OCI-LY3 (cell line): ENCODE measurements at regions not wholly inside any gene's neighbourhood (a gene's known extent, or its start where the extent isn't known, plus 50 kb on each side); places are given as distances from the start of the nearest gene placed in this dataset.

ENCODE experiments used
- H2AFZ ChIP-seq: fragments of 200-600, 300-600 bp; shearing (Covaris generic); 2 replicates; pipeline ENCODE4 v1.6.0; 2014; ENCODE audit warnings: antibody characterized with exemption, low read depth, low read length
- H3K27ac ChIP-seq: fragments of 200-600, 300-600 bp; sonication (generic); 2 replicates; pipeline ENCODE4 v1.5.1; 2014; ENCODE audit warnings: mild to moderate bottlenecking, low read length, moderate library complexity, mixed read lengths
- H3K27me3 ChIP-seq: fragments of 200-600, 300-600 bp; sonication (generic); 2 replicates; pipeline ENCODE4 v1.6.1; 2014; ENCODE audit warnings: low read depth, low read length, mixed read lengths
- H3K36me3 ChIP-seq: fragments of 200-600, 300-600 bp; sonication (generic); replicated peaks from 2 replicates; pipeline ENCODE3; 2014; ENCODE audit warnings: low read depth, low read length, mixed read lengths
- H3K4me1 ChIP-seq: fragments of 300-600, 200-600 bp; sonication (generic); 2 replicates; pipeline ENCODE4 v1.6.1; 2014; ENCODE audit warnings: low read length, mixed read lengths
- H3K4me2 ChIP-seq: fragments of 200-600, 300-600 bp; sonication (generic); 2 replicates; pipeline ENCODE4 v1.6.1; 2014; ENCODE audit warnings: low read length, mixed read lengths
- H3K4me3 ChIP-seq: fragments of 300-600, 200-600 bp; sonication (generic); 2 replicates; pipeline ENCODE4 v1.5.1; 2014; ENCODE audit warnings: antibody characterized with exemption, mild to moderate bottlenecking, low read length, moderate library complexity
- H3K79me2 ChIP-seq: fragments of 300-600, 200-600 bp; shearing (Covaris generic); 2 replicates; pipeline ENCODE4 v1.6.1; 2014; ENCODE audit warnings: mild to moderate bottlenecking, low read length, mixed read lengths
- H3K9ac ChIP-seq: fragments of 300-600, 200-600 bp; shearing (Covaris generic); 2 replicates; pipeline ENCODE4 v1.6.0; 2014; ENCODE audit warnings: mild to moderate bottlenecking, low read length, moderate library complexity
- H3K9me3 ChIP-seq: fragments of 200-600, 300-600 bp; shearing (Covaris generic); 2 replicates; pipeline ENCODE4 v1.6.1; 2014; ENCODE audit warnings: low read length, mixed read lengths; ENCODE audit not compliant: insufficient read depth
- H4K20me1 ChIP-seq: fragments of 200-600, 300-600 bp; sonication (generic); 2 replicates; pipeline ENCODE4 v1.6.1; 2016; ENCODE audit warnings: low read length, mixed read lengths; ENCODE audit not compliant: insufficient read depth
- EZH2phosphoT487 ChIP-seq: fragments of 200-600 bp; shearing (Covaris generic); IDR thresholded peaks from 2 replicates; pipeline ENCODE4 v1.6.1; 2018; ENCODE audit warnings: antibody characterized with exemption, mixed run types, low read depth
- TF ChIP-seq, protein P1 (sequence below): fragments of 200-600, 300-600 bp; sonication (generic); IDR thresholded peaks from 2 replicates; pipeline ENCODE4 v1.5.1; 2014; ENCODE audit warnings: antibody characterized with exemption, low read length, low read depth

DNA sequence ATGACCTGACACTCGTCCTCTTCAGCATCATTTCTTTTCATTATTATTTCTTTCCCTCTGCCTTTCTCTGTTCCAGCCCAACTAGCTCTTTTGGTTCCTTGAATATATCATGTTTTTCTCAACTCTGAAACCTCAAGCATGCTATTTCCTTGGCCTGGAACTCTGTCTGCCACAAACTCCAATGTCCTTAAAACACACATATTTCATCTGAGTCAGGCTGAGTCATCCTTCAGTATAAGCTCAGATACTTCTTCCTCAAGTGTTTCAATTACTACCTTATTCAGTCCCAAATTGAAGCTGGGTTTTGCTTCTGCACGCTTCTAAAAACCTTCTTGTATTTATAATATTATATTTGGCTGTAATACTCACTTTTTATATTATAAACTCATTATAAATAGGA lies 424.2 kb downstream of the PDGFC start:
- no peaks in the 10 kb centered on the region for H3K79me2 ChIP-seq
- H3K36me3 ChIP-seq: no peaks in the 10 kb centered on the region
- H3K4me1 ChIP-seq: no peaks in the 10 kb centered on the region
- H3K9ac ChIP-seq: no peak overlapping the region
- no peaks in the 10 kb centered on the region for H3K9me3 ChIP-seq
- H3K27ac ChIP-seq: no peak overlapping the region
- no peaks in the 10 kb centered on the region for H4K20me1 ChIP-seq
- H3K4me2 ChIP-seq: no peak overlapping the region
- no peaks in the 10 kb centered on the region for H3K27me3 ChIP-seq
- no peak overlapping the region for H3K4me3 ChIP-seq
- no peak for TF ChIP-seq EZH2phosphoT487
- TF ChIP-seq, protein P1, sequence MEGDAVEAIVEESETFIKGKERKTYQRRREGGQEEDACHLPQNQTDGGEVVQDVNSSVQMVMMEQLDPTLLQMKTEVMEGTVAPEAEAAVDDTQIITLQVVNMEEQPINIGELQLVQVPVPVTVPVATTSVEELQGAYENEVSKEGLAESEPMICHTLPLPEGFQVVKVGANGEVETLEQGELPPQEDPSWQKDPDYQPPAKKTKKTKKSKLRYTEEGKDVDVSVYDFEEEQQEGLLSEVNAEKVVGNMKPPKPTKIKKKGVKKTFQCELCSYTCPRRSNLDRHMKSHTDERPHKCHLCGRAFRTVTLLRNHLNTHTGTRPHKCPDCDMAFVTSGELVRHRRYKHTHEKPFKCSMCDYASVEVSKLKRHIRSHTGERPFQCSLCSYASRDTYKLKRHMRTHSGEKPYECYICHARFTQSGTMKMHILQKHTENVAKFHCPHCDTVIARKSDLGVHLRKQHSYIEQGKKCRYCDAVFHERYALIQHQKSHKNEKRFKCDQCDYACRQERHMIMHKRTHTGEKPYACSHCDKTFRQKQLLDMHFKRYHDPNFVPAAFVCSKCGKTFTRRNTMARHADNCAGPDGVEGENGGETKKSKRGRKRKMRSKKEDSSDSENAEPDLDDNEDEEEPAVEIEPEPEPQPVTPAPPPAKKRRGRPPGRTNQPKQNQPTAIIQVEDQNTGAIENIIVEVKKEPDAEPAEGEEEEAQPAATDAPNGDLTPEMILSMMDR: no peak
- no peak overlapping the region for H2AFZ ChIP-seq

DNA sequence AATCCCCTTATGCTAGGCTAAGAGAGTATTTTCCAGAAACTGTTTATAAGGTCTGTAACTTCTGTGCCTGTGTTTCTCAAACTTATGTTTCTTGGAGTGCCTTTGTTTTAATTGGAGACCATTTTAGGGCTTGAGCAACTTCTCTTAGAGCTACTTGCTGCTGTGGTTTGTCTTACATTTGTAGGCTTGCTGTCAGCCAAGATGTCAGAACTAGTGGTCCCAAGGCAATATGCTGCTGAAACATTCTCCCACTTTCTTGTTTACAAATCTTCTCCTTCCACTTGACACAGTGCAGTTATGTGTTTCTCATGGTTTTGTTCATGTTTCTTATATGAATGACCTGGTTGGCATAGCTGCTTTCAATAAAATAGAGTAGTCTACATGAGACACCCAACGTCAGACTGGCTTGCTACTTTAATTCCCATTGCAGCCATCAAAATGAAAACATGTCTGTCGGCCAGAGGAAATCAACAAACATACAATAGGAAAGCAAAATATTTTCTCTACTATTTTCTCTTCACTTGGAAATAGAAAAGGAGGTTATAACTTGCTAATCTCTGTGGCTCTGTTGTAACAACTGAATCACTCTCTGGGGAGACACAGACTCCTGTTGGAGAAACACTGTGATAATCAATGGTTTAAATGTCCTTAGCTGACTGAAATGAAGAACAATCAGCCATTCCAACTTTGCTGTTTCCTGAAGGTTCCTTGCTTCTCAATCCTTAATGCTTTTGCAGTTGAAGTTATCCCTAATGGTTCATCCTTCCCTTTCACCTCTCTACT lies 426.4 kb downstream of the PDGFC start:
- H3K4me2 ChIP-seq: no peak overlapping the region
- H3K36me3 ChIP-seq: no peaks in the 10 kb centered on the region
- H3K9ac ChIP-seq: no peak overlapping the region
- H3K27me3 ChIP-seq: no peaks in the 10 kb centered on the region
- no peak overlapping the region for H3K27ac ChIP-seq
- no peaks in the 10 kb centered on the region for H4K20me1 ChIP-seq
- no peaks in the 10 kb centered on the region for H3K9me3 ChIP-seq
- H3K4me3 ChIP-seq: no peak overlapping the region
- TF ChIP-seq, protein P1: no peak
- no peak for TF ChIP-seq EZH2phosphoT487
- H3K4me1 ChIP-seq: no peaks in the 10 kb centered on the region
- H2AFZ ChIP-seq: no peak overlapping the region
- H3K79me2 ChIP-seq: no peaks in the 10 kb centered on the region

DNA sequence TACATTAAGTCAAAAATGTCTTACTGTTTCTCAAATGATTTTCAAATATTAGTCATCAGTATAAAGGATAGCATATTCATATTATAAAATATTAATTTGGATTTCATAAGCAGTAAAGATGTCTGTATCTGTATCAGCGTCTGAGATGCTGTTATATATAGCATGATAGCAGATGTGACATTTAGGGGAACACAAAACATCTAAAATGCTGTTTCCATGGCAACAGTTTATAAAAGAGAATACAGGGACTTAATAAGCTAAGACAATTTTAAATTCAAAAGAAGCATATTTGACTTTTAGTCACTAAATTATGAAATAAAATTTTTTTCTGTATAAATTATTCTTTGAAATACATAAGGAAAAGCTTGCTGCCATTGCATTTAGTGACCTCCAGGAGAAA lies 432.2 kb downstream of the PDGFC start:
- H2AFZ ChIP-seq: no peak overlapping the region
- no peaks in the 10 kb centered on the region for H3K9me3 ChIP-seq
- H3K9ac ChIP-seq: no peak overlapping the region

DNA sequence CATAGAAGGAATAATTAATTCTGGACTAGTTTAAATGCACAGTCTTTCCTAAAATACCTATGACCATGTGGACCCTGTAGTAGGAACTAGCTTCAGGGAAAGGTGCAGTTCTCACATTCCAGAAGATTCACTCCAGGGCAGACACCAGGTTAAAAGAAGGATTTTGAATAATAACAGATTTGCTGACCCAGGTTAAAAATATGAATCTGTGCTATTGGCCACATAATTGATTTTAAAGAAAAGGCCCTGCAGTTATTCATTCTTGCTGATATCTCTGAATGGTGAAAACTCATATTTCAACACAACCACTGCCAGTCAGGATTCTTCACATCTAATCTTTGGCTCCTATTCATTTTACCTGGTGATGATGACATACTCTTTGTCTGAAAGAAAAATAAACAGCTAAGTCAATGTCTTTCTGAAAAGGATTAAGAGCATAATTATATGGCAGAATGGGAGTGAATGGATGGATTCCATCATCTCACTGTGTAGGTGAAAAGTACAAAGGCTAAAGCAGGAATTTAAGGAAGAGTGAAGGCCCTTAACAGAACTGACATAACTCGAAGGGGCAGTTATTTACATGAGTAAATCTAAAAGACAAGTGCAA lies 432.8 kb downstream of the PDGFC start:
- no peak overlapping the region for H2AFZ ChIP-seq
- H3K27me3 ChIP-seq: no peaks in the 10 kb centered on the region
- no peak overlapping the region for H3K4me2 ChIP-seq
- no peaks in the 10 kb centered on the region for H4K20me1 ChIP-seq
- no peak overlapping the region for H3K27ac ChIP-seq
- H3K79me2 ChIP-seq: no peaks in the 10 kb centered on the region
- H3K9ac ChIP-seq: no peak overlapping the region
- TF ChIP-seq, protein P1: no peak
- TF ChIP-seq EZH2phosphoT487: no peak
- H3K4me1 ChIP-seq: no peaks in the 10 kb centered on the region
- no peaks in the 10 kb centered on the region for H3K9me3 ChIP-seq
- H3K36me3 ChIP-seq: no peaks in the 10 kb centered on the region
- H3K4me3 ChIP-seq: no peak overlapping the region

More for the DNA sequence above, 432.2 kb downstream of the PDGFC start:
- Histone ChIP-seq H3K79me2 (no peaks in the 10 kb centered on the region), H3K36me3 (no peaks in the 10 kb centered on the region), H4K20me1 (no peaks in the 10 kb centered on the region), H3K27ac (no peak overlapping the region), H3K27me3 (no peaks in the 10 kb centered on the region), H3K4me2 (no peak overlapping the region), H3K4me1 (no peaks in the 10 kb centered on the region), H3K4me3 (no peak overlapping the region)
- TF ChIP-seq, protein P1: no peak
- TF ChIP-seq EZH2phosphoT487: no peak
